HCT116 (cell line): ENCODE measurements at regions not wholly inside any gene's neighbourhood (a gene's known extent, or its start where the extent isn't known, plus 50 kb on each side); places are given as distances from the start of the nearest gene placed in this dataset.

Experiments used
- ATAC-seq: fragments of 200-7000 bp; cut with Tn5 transposase; 2 replicates; pipeline ENCODE4 v1.9.1; 2020; ENCODE audit warnings: mild to moderate bottlenecking, moderate library complexity
- BruUV-seq: library from RNA; stranded (reverse); fragments of 400-500 nt; replicated peaks from 2 replicates; lab custom pipeline; 2021; lab: Mats Ljungman, UMichigan
- CTCF ChIA-PET: fragments of 300-600 bp; sonication (Branson Sonifier 250); formaldehyde crosslinking; loops from one replicate; lab custom pipeline; 2021; ENCODE audit warnings: antibody characterized with exemption; lab: Charles Lee
- POLR2A ChIA-PET: fragments of 300-600, 350-600 bp; sonication (Branson Sonifier 250); formaldehyde crosslinking; loops from one replicate; lab custom pipeline; 2021; ENCODE audit warnings: antibody characterized with exemption; lab: Charles Lee
- RAD21 ChIA-PET, 2 experiments: fragments of 300-600 bp; sonication (Branson Sonifier 250); formaldehyde crosslinking; loops; one replicate each; lab custom pipeline; 2023; ENCODE audit warnings: low total read pairs in 2 of 2; ENCODE audit not compliant: uncharacterized antibody in 2 of 2, unreplicated experiment in 2 of 2, low non-redundant PET in 1 of 2; lab: Charles Lee
- DNase-seq: peaks from one replicate; pipeline ENCODE4 v3.0.0-alpha.2; 2010; ENCODE audit warnings: low read depth, low spot score
- H2AFZ ChIP-seq: fragments of 200-600 bp; shearing (Covaris generic), sonication (generic); 2 replicates; pipeline ENCODE4 v1.6.1; 2017; ENCODE audit warnings: low read depth, mixed run types, mixed read lengths, antibody characterized with exemption, low read length; ENCODE audit not compliant: poor library complexity, severe bottlenecking
- H3K27ac ChIP-seq: 2 replicates; pipeline ENCODE4 v1.5.1; 2012; ENCODE audit warnings: low read depth, low read length
- H3K27me3 ChIP-seq: fragments of 200-600 bp; sonication (generic); 2 replicates; pipeline ENCODE4 v1.6.1; 2016; ENCODE audit warnings: mixed run types, low read length, mixed read lengths; ENCODE audit not compliant: insufficient read depth
- H3K36me3 ChIP-seq, 2 experiments: fragments of 200-500 bp in 1 of 2; fragments of 200-600 bp in 1 of 2; sonication (Bioruptor generic) in 1 of 2; sonication (generic) in 1 of 2; 2 replicates each; pipeline versions ENCODE4 v1.5.1 to v1.6.1; 2014 to 2016; ENCODE audit warnings: low read length in 2 of 2, inconsistent platforms in 1 of 2, mixed read lengths in 1 of 2, mixed run types in 1 of 2; ENCODE audit not compliant: insufficient read depth in 2 of 2, control insufficient read depth in 1 of 2
- H3K4me1 ChIP-seq, 2 experiments: fragments of 200-600 bp in 1 of 2; sonication (generic) in 1 of 2; 2 replicates each; pipeline versions ENCODE4 v1.5.1 to v1.6.1; 2012 to 2017; ENCODE audit warnings: low read length in 2 of 2, inconsistent platforms in 1 of 2, mild to moderate bottlenecking in 1 of 2, mixed read lengths in 1 of 2, mixed run types in 1 of 2, moderate library complexity in 1 of 2; ENCODE audit not compliant: insufficient read depth in 2 of 2, control insufficient read depth in 1 of 2
- H3K4me2 ChIP-seq: fragments of 200-600 bp; sonication (generic); 2 replicates; pipeline ENCODE4 v1.6.1; 2017; ENCODE audit warnings: mixed run types, low read length, mixed read lengths
- H3K4me3 ChIP-seq, 2 experiments: fragments of 200-600 bp in 1 of 2; sonication (generic) in 1 of 2; replicated peaks in 1 of 2; 2 replicates each; pipeline ENCODE4 v1.5.1; 2011 to 2016; ENCODE audit warnings: low read length in 2 of 2, control low read depth in 1 of 2, low read depth in 1 of 2, mild to moderate bottlenecking in 1 of 2, mixed read lengths in 1 of 2, mixed run types in 1 of 2
- H3K79me2 ChIP-seq: fragments of 200-600 bp; sonication (generic); 2 replicates; pipeline ENCODE4 v1.6.1; 2017; ENCODE audit warnings: mild to moderate bottlenecking, mixed run types, low read length, moderate library complexity, mixed read lengths; ENCODE audit not compliant: insufficient read depth
- H3K9ac ChIP-seq: fragments of 200-600 bp; sonication (generic); 2 replicates; pipeline ENCODE4 v1.6.1; 2016; ENCODE audit warnings: low read length, mixed read lengths
- H3K9me2 ChIP-seq: fragments of 200-600 bp; sonication (generic), shearing (Covaris generic); 2 replicates; pipeline ENCODE4 v1.6.1; 2017; ENCODE audit warnings: mixed run types, mild to moderate bottlenecking, moderate library complexity; ENCODE audit not compliant: insufficient read depth
- H3K9me3 ChIP-seq, 2 experiments: fragments of 200-500 bp in 1 of 2; fragments of 200-600 bp in 1 of 2; sonication (Bioruptor generic) in 1 of 2; sonication (generic) in 1 of 2; 2 replicates each; pipeline ENCODE4 v1.6.1; 2014 to 2017; ENCODE audit warnings: low read length in 2 of 2, mixed read lengths in 2 of 2, inconsistent platforms in 1 of 2, low read depth in 1 of 2, mild to moderate bottlenecking in 1 of 2, mixed run types in 1 of 2, moderate library complexity in 1 of 2; ENCODE audit not compliant: control insufficient read depth in 1 of 2, insufficient read depth in 1 of 2
- H4K20me1 ChIP-seq: fragments of 200-600 bp; sonication (generic), shearing (Covaris generic); 2 replicates; pipeline ENCODE4 v1.6.1; 2017; ENCODE audit warnings: mixed run types, mild to moderate bottlenecking, moderate library complexity; ENCODE audit not compliant: insufficient read depth
- CBX3 ChIP-seq: IDR thresholded peaks from 2 replicates; pipeline ENCODE4 v1.6.1; 2012; ENCODE audit warnings: low read depth
- EGR1 ChIP-seq: IDR thresholded peaks from 2 replicates; pipeline ENCODE4 v1.6.1; 2012; ENCODE audit warnings: low read depth
- ELF1 ChIP-seq: IDR thresholded peaks from 2 replicates; pipeline ENCODE4 v1.6.1; 2012; ENCODE audit warnings: low read depth, borderline replicate concordance
- EZH2 ChIP-seq: fragments of 200-600 bp; sonication (generic); IDR thresholded peaks from 2 replicates; pipeline ENCODE4 v1.6.1; 2017; ENCODE audit warnings: antibody characterized with exemption, mixed run types
- POLR2AphosphoS5 ChIP-seq: IDR thresholded peaks from 2 replicates; pipeline ENCODE4 v1.6.1; 2011; ENCODE audit warnings: mild to moderate bottlenecking, low read depth, low read length, moderate library complexity
- RAD21 ChIP-seq: IDR thresholded peaks from 2 replicates; pipeline ENCODE4 v1.6.1; 2012; ENCODE audit warnings: low read depth, mild to moderate bottlenecking
- SRF ChIP-seq: IDR thresholded peaks from 2 replicates; pipeline ENCODE4 v1.6.1; 2012; ENCODE audit warnings: low read depth
- TCF7L2 ChIP-seq: IDR thresholded peaks from 2 replicates; pipeline ENCODE4 v1.7.0; 2011; ENCODE audit warnings: borderline replicate concordance, inconsistent platforms; ENCODE audit not compliant: insufficient read depth, insufficient read length; ENCODE audit errors: extremely low read depth
- YY1 ChIP-seq: IDR thresholded peaks from 2 replicates; pipeline ENCODE4 v1.6.1; 2011; ENCODE audit warnings: low read length, low read depth, moderate library complexity, mild to moderate bottlenecking; ENCODE audit not compliant: insufficient replicate concordance; ENCODE audit errors: extremely low read depth
- ZNF274 ChIP-seq: fragments of 200-500 bp; sonication (Bioruptor generic); IDR thresholded peaks from 2 replicates; pipeline ENCODE4 v1.6.1; 2014; ENCODE audit warnings: mild to moderate bottlenecking, low read depth, low read length, inconsistent platforms
- intact Hi-C: fragments of 100-400 bp; cut with micrococcal nuclease; formaldehyde crosslinking; loops from 2 replicates; pipeline ENCODE4 v1.10.0; 2022
- TF ChIP-seq, protein P1 (sequence below): IDR thresholded peaks from 2 replicates; pipeline ENCODE4 v1.6.1; 2012
- TF ChIP-seq, protein P2 (sequence below), 3 experiments: fragments of 200-600 bp in 1 of 3; sonication (generic) in 1 of 3; IDR thresholded peaks in 2 of 3; conservative IDR thresholded peaks in 1 of 3; 2 replicates each; pipeline ENCODE4 v1.5.1; 2012 to 2017; ENCODE audit warnings: low read depth in 2 of 3, low read length in 2 of 3, antibody characterized with exemption in 1 of 3, borderline replicate concordance in 1 of 3, control low read depth in 1 of 3, mild to moderate bottlenecking in 1 of 3, mixed read lengths in 1 of 3, mixed run types in 1 of 3, moderate library complexity in 1 of 3; ENCODE audit not compliant: insufficient read depth in 1 of 3
- TF ChIP-seq, protein P3 (sequence below): IDR thresholded peaks from 2 replicates; pipeline ENCODE4 v1.6.1; 2012

DNA sequence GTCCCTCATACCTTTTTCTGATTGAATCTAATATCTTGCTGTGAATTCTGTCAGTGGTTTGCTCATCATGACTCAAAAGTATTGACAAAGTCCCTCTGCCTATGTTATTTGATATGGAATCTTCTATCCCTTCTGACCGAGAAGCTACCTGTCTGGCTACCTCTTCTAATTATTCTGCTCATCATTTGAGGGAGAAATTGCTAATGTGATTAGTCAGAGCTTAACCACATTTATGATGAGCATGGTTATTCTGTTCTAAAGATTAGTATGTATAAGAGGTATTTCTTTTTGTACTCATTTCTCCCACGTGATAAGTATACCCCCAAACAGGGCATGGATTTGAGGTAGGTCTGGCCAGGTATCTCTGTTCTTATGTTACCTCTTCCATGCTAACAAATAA, 428.4 kb upstream of the KCNMB2 start:
- Histone ChIP-seq H2AFZ (no peak overlapping the region), H3K36me3 (no peaks in the 10 kb centered on the region), H3K4me3 (no peak overlapping the region), H3K4me2 (no peak overlapping the region), H3K9ac (no peak overlapping the region), H4K20me1 (no peaks in the 10 kb centered on the region), H3K4me1 (no peaks in the 10 kb centered on the region), H3K9me2 (no peaks in the 10 kb centered on the region), H3K27ac (no peak overlapping the region), H3K79me2 (no peaks in the 10 kb centered on the region), H3K9me3 (no peaks in the 10 kb centered on the region), H3K27me3 (no peaks in the 10 kb centered on the region)
- ATAC-seq, result no peak
- RAD21 ChIA-PET, result no interaction called here
- CTCF ChIA-PET, result no interaction called here
- BruUV-seq, result no TSS peak
- POLR2A ChIA-PET, result no interaction called here
- TF ChIP-seq SRF (no peak), EZH2 (no peak), ELF1 (no peak), RAD21 (no peak)
- TF ChIP-seq, protein P1, sequence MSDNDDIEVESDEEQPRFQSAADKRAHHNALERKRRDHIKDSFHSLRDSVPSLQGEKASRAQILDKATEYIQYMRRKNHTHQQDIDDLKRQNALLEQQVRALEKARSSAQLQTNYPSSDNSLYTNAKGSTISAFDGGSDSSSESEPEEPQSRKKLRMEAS, result no peak
- TF ChIP-seq, protein P2, sequence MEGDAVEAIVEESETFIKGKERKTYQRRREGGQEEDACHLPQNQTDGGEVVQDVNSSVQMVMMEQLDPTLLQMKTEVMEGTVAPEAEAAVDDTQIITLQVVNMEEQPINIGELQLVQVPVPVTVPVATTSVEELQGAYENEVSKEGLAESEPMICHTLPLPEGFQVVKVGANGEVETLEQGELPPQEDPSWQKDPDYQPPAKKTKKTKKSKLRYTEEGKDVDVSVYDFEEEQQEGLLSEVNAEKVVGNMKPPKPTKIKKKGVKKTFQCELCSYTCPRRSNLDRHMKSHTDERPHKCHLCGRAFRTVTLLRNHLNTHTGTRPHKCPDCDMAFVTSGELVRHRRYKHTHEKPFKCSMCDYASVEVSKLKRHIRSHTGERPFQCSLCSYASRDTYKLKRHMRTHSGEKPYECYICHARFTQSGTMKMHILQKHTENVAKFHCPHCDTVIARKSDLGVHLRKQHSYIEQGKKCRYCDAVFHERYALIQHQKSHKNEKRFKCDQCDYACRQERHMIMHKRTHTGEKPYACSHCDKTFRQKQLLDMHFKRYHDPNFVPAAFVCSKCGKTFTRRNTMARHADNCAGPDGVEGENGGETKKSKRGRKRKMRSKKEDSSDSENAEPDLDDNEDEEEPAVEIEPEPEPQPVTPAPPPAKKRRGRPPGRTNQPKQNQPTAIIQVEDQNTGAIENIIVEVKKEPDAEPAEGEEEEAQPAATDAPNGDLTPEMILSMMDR (IDR thresholded peaks at IDR 0.05 in 2 of 3, conservative IDR thresholded peaks at IDR 0.05 in 1 of 3; ENCODE audit: borderline replicate concordance in 1 of 3, insufficient read depth in 1 of 3, low read depth in 2 of 3, low read length in 2 of 3), result no peak
- TF ChIP-seq, protein P3, sequence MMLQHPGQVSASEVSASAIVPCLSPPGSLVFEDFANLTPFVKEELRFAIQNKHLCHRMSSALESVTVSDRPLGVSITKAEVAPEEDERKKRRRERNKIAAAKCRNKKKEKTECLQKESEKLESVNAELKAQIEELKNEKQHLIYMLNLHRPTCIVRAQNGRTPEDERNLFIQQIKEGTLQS, result no peak
- DNase-seq, result no peak
- intact Hi-C loops, result no loop called here

DNA sequence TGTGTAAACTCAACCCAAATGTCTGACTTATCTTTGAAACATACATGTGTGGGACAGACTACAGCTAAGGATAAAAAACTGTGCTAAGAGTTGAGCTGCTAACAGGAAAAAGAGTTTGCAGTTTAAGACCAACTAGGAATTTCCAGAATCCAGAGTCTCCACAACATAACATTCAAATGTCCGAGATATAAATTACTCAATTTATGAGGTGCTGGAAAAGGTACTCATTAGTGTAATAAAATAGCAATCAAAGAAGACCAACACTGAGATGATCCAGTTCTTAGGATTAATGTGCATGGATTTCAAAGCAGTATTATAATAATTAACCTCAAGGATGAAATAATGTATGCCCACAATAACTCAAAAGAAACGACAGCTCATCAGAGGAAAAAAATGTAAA, 426.5 kb upstream of the KCNMB2 start:
- DNase-seq (no peak), ATAC-seq (no peak)
- ChIA-PET POLR2A (no interaction called here), CTCF (no interaction called here), RAD21 (no interaction called here)
- no peak overlapping the region for H2AFZ ChIP-seq
- no TSS peak for BruUV-seq
- no peaks in the 10 kb centered on the region for H3K79me2 ChIP-seq
- H3K27ac ChIP-seq, result no peak overlapping the region
- no peaks in the 10 kb centered on the region for H3K27me3 ChIP-seq
- intact Hi-C loops, result no loop called here
- H3K4me2 ChIP-seq, result no peak overlapping the region
- H4K20me1 ChIP-seq, result no peaks in the 10 kb centered on the region
- H3K9me2 ChIP-seq, result no peaks in the 10 kb centered on the region
- H3K36me3 ChIP-seq, result no peaks in the 10 kb centered on the region
- no peak overlapping the region for H3K4me3 ChIP-seq
- no peaks in the 10 kb centered on the region for H3K4me1 ChIP-seq
- TF ChIP-seq, protein P2 (IDR thresholded peaks at IDR 0.05 in 2 of 3, conservative IDR thresholded peaks at IDR 0.05 in 1 of 3; ENCODE audit: borderline replicate concordance in 1 of 3, insufficient read depth in 1 of 3, low read depth in 2 of 3, low read length in 2 of 3), result no peak
- TF ChIP-seq TCF7L2 (no peak), RAD21 (no peak), EZH2 (no peak), YY1 (no peak), POLR2AphosphoS5 (no peak), ELF1 (no peak), CBX3 (no peak), EGR1 (no peak), ZNF274 (no peak)
- TF ChIP-seq, protein P1, result no peak
- TF ChIP-seq, protein P3, result no peak
- no peak overlapping the region for H3K9ac ChIP-seq
- no peaks in the 10 kb centered on the region for H3K9me3 ChIP-seq
